ENCODE measurements at regions not wholly inside any gene's neighbourhood (a gene's known extent, or its start where the extent isn't known, plus 50 kb on each side); places are given as distances from the start of the nearest gene placed in this dataset.

GRCh38 chr12:92438641-92439419, 264.0 kb upstream of the PLEKHG7 start:
- H3K4me2 ChIP-seq, result no peak overlapping the region
- intact Hi-C loops (cut with micrococcal nuclease; ENCODE audit: unreplicated experiment), result no loop called here
- H2AFZ ChIP-seq, result no peak overlapping the region
- no peaks in the 10 kb centered on the region for H3K79me2 ChIP-seq (ENCODE audit: low read depth)
- no peak overlapping the region for H3K4me3 ChIP-seq
- peaks cover 7% of the 10 kb centered on the region for H3K4me1 ChIP-seq (replicated peaks; ENCODE audit: insufficient read depth)
- DNase-seq, result no peak
- CTCF ChIA-PET, result interaction anchor here (0.6 kb wide), 1 partner anchor 237 kb away, joined by 6 read pairs; no protein-coding TSS in a partner anchor
- H4K20me1 ChIP-seq (ENCODE audit: insufficient read depth), result no peaks in the 10 kb centered on the region
- H3K9me3 ChIP-seq (ENCODE audit: insufficient read depth, low read depth), result no peaks in the 10 kb centered on the region
- H3K27ac ChIP-seq, result no peak overlapping the region
- no peaks in the 10 kb centered on the region for H3K36me3 ChIP-seq (ENCODE audit: low read depth)
- BruUV-seq (replicated peaks), result no TSS peak
- no peaks in the 10 kb centered on the region for H3K27me3 ChIP-seq (ENCODE audit: insufficient read depth, low read depth)
- POLR2A ChIA-PET (ENCODE audit: unreplicated experiment), result interaction anchor here (0.9 kb wide), 1 partner anchor 294 kb away, joined by 6 read pairs; no protein-coding TSS in a partner anchor
- TF ChIP-seq EZH2 (IDR thresholded peaks at IDR 0.05; ENCODE audit: low read depth), result no peak
- no peak for TF ChIP-seq CTCF (conservative IDR thresholded peaks at IDR 0.05)
- H3K9me2 ChIP-seq (ENCODE audit: insufficient read depth), result no peaks in the 10 kb centered on the region
- H3F3A ChIP-seq (ENCODE audit: insufficient read depth, low read depth), result peaks cover 7% of the 10 kb centered on the region; the same call in 1 of the 2 replicates

DNA sequence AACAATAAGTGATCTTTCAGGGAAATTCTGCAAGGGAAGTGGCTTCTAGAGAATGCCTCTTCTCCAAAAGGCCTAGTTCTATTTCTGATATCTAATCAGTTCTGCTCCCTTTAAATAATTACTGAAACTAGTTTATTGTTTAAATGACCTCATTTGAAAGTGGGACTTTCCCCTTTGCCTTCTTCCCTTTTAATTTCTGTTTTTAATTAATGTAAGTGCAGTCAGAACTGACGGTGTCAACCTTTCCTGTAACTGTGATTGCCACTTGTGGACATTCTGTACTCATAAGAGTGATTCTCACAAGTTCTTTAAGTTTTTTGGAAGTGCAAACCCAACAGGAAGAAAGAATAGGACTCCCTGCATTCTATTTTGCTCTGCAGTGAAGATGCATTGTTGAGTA, 265.3 kb upstream of the PLEKHG7 start:
- POLR2A ChIA-PET (ENCODE audit: unreplicated experiment), result no interaction called here
- H3K4me2 ChIP-seq, result no peak overlapping the region
- peaks cover 7% of the 10 kb centered on the region; the same call in 1 of the 2 replicates for H3F3A ChIP-seq (ENCODE audit: insufficient read depth, low read depth)
- intact Hi-C loops (cut with micrococcal nuclease; ENCODE audit: unreplicated experiment), result no loop called here
- no peaks in the 10 kb centered on the region for H4K20me1 ChIP-seq (ENCODE audit: insufficient read depth)
- H3K79me2 ChIP-seq (ENCODE audit: low read depth), result no peaks in the 10 kb centered on the region
- DNase-seq, result no peak
- H3K36me3 ChIP-seq (ENCODE audit: low read depth), result no peaks in the 10 kb centered on the region
- no peaks in the 10 kb centered on the region for H3K9me3 ChIP-seq (ENCODE audit: insufficient read depth, low read depth)
- H3K4me1 ChIP-seq (replicated peaks; ENCODE audit: insufficient read depth), result peaks cover 7% of the 10 kb centered on the region
- BruUV-seq (replicated peaks), result no TSS peak
- H3K27ac ChIP-seq, result no peak overlapping the region
- H2AFZ ChIP-seq, result no peak overlapping the region
- no peaks in the 10 kb centered on the region for H3K9me2 ChIP-seq (ENCODE audit: insufficient read depth)
- TF ChIP-seq EZH2 (IDR thresholded peaks at IDR 0.05; ENCODE audit: low read depth) (no peak), CTCF (conservative IDR thresholded peaks at IDR 0.05) (no peak)
- CTCF ChIA-PET, result no interaction called here
- no peak overlapping the region for H3K4me3 ChIP-seq
- H3K27me3 ChIP-seq (ENCODE audit: insufficient read depth, low read depth), result no peaks in the 10 kb centered on the region

- peaks cover 7% of the 10 kb centered on the region for H3K4me1 ChIP-seq (replicated peaks; ENCODE audit: insufficient read depth)
- no peaks in the 10 kb centered on the region for H3K9me2 ChIP-seq (ENCODE audit: insufficient read depth)
- no peaks in the 10 kb centered on the region for H4K20me1 ChIP-seq (ENCODE audit: insufficient read depth)
- CTCF ChIA-PET, result no interaction called here
- H3F3A ChIP-seq (ENCODE audit: insufficient read depth, low read depth), result peaks cover 7% of the 10 kb centered on the region; the same call in 1 of the 2 replicates
- TF ChIP-seq CTCF (conservative IDR thresholded peaks at IDR 0.05) (no peak), EZH2 (IDR thresholded peaks at IDR 0.05; ENCODE audit: low read depth) (no peak)
- no peaks in the 10 kb centered on the region for H3K27me3 ChIP-seq (ENCODE audit: insufficient read depth, low read depth)
- no peaks in the 10 kb centered on the region for H3K9me3 ChIP-seq (ENCODE audit: insufficient read depth, low read depth)
- H3K36me3 ChIP-seq (ENCODE audit: low read depth), result no peaks in the 10 kb centered on the region
- DNase-seq, result no peak
- POLR2A ChIA-PET (ENCODE audit: unreplicated experiment), result no interaction called here
- H3K4me2 ChIP-seq, result no peak overlapping the region
- H3K27ac ChIP-seq, result no peak overlapping the region
- intact Hi-C loops (cut with micrococcal nuclease; ENCODE audit: unreplicated experiment), result no loop called here
- H2AFZ ChIP-seq, result no peak overlapping the region
- no TSS peak for BruUV-seq (replicated peaks)
- H3K4me3 ChIP-seq, result no peak overlapping the region
- H3K79me2 ChIP-seq (ENCODE audit: low read depth), result no peaks in the 10 kb centered on the region
Measured at GRCh38 chr12:92436856-92437255, 265.9 kb upstream of the PLEKHG7 start.
